ENCODE measurements at regions not wholly inside any gene's neighbourhood (a gene's known extent, or its start where the extent isn't known, plus 50 kb on each side); places are given as distances from the start of the nearest gene placed in this dataset.

DNA sequence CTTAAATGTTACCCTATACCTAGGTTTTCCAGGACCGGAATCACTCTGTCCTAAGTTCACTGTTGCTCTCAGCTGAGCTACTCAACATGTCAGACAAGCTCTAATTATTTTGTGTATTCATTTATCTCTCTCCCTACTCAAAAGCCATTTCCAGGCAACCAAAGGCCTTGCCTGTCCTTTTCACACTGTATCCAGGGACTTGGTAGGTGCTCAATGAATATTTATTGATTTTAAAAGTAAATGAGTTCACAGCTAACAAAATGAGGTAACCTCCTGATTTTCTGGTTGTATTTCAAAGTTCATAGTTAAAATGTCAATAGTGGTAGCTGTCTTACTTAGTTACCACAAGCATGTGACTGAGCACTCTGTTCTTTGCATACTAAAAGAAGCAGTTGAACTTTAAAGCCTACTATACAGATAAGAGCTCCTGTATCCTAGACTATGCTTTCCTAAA lies 522.2 kb downstream of the ACTL7B start:
- TF ChIP-seq, protein P1, sequence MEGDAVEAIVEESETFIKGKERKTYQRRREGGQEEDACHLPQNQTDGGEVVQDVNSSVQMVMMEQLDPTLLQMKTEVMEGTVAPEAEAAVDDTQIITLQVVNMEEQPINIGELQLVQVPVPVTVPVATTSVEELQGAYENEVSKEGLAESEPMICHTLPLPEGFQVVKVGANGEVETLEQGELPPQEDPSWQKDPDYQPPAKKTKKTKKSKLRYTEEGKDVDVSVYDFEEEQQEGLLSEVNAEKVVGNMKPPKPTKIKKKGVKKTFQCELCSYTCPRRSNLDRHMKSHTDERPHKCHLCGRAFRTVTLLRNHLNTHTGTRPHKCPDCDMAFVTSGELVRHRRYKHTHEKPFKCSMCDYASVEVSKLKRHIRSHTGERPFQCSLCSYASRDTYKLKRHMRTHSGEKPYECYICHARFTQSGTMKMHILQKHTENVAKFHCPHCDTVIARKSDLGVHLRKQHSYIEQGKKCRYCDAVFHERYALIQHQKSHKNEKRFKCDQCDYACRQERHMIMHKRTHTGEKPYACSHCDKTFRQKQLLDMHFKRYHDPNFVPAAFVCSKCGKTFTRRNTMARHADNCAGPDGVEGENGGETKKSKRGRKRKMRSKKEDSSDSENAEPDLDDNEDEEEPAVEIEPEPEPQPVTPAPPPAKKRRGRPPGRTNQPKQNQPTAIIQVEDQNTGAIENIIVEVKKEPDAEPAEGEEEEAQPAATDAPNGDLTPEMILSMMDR (optimal IDR thresholded peaks at IDR 0.05 in 1 of 3, IDR thresholded peaks at IDR 0.05 in 1 of 3, conservative IDR thresholded peaks at IDR 0.05 in 1 of 3; ENCODE audit: extremely low read depth in 1 of 3, insufficient read depth in 2 of 3, low read length in 3 of 3), result no peak
- TF ChIP-seq EZH2 (IDR thresholded peaks at IDR 0.05; ENCODE audit: low read length), result no peak

Data from keratinocyte (primary cell).